ENCODE measurements at regions not wholly inside any gene's neighbourhood (a gene's known extent, or its start where the extent isn't known, plus 50 kb on each side); places are given as distances from the start of the nearest gene placed in this dataset.

- DNase-seq (ENCODE audit: low read depth in 2 of 3, low spot score in 1 of 3) = no peak
Measured at GRCh38 chr2:19504400-19505198, 146.2 kb upstream of the OSR1 start.

GRCh38 chr2:19503915-19504314, 145.5 kb upstream of the OSR1 start:
- DNase-seq (ENCODE audit: low read depth in 2 of 3, low spot score in 1 of 3) = no peak

- DNase-seq (ENCODE audit: low read depth in 2 of 3, low spot score in 1 of 3) = no peak
Measured at GRCh38 chr2:19503406-19503805, 145.0 kb upstream of the OSR1 start.

GRCh38 chr2:19500126-19500525, 141.7 kb upstream of the OSR1 start:
- no peak for DNase-seq (ENCODE audit: low read depth in 2 of 3, low spot score in 1 of 3)

GRCh38 chr2:19496646-19497045, 138.2 kb upstream of the OSR1 start:
- no peak for DNase-seq (ENCODE audit: low read depth in 2 of 3, low spot score in 1 of 3)

- DNase-seq (ENCODE audit: low read depth in 2 of 3, low spot score in 1 of 3) = no peak
Measured at GRCh38 chr2:19494241-19494640, 135.8 kb upstream of the OSR1 start.

GRCh38 chr2:19491796-19492195, 133.4 kb upstream of the OSR1 start:
- no peak for DNase-seq (ENCODE audit: low read depth in 2 of 3, low spot score in 1 of 3)

- no peak for DNase-seq (ENCODE audit: low read depth in 2 of 3, low spot score in 1 of 3)
Measured at GRCh38 chr2:19490846-19491435, 132.5 kb upstream of the OSR1 start.

- no peak for DNase-seq (ENCODE audit: low read depth in 2 of 3, low spot score in 1 of 3)
Measured at GRCh38 chr2:19488009-19488691, 129.7 kb upstream of the OSR1 start.

- no peak for DNase-seq (ENCODE audit: low read depth in 2 of 3, low spot score in 1 of 3)
Measured at GRCh38 chr2:19484736-19485135, 126.3 kb upstream of the OSR1 start.

- no peak for DNase-seq (ENCODE audit: low read depth in 2 of 3, low spot score in 1 of 3)
Measured at GRCh38 chr2:19480673-19481072, 122.2 kb upstream of the OSR1 start.

GRCh38 chr2:19479666-19480065, 121.2 kb upstream of the OSR1 start:
- no peak for DNase-seq (ENCODE audit: low read depth in 2 of 3, low spot score in 1 of 3)

GRCh38 chr2:19478409-19478808, 120.0 kb upstream of the OSR1 start:
- no peak for DNase-seq (ENCODE audit: low read depth in 2 of 3, low spot score in 1 of 3)

- no peak for DNase-seq (ENCODE audit: low read depth in 2 of 3, low spot score in 1 of 3)
Measured at GRCh38 chr2:19476327-19476726, 117.9 kb upstream of the OSR1 start.

GRCh38 chr2:19474128-19474527, 115.7 kb upstream of the OSR1 start:
- DNase-seq (ENCODE audit: low read depth in 2 of 3, low spot score in 1 of 3) = peak in 1 of 3 donors; percentile 8

- DNase-seq (ENCODE audit: low read depth in 2 of 3, low spot score in 1 of 3) = no peak
Measured at GRCh38 chr2:19473350-19473749, 114.9 kb upstream of the OSR1 start.

GRCh38 chr2:19472391-19472978, 114.1 kb upstream of the OSR1 start:
- DNase-seq (ENCODE audit: low read depth in 2 of 3, low spot score in 1 of 3) = no peak

- no peak for DNase-seq (ENCODE audit: low read depth in 2 of 3, low spot score in 1 of 3)
Measured at GRCh38 chr2:19471491-19471890, 113.1 kb upstream of the OSR1 start.

- no peak for DNase-seq (ENCODE audit: low read depth in 2 of 3, low spot score in 1 of 3)
Measured at GRCh38 chr2:19465978-19466377, 107.6 kb upstream of the OSR1 start.

GRCh38 chr2:19462256-19462645, 103.8 kb upstream of the OSR1 start:
- no peak for DNase-seq (ENCODE audit: low read depth in 2 of 3, low spot score in 1 of 3)

GRCh38 chr2:19461504-19462255, 103.3 kb upstream of the OSR1 start:
- DNase-seq (ENCODE audit: low read depth in 2 of 3, low spot score in 1 of 3) = no peak

All from stimulated activated CD4-positive, alpha-beta T cell treated with anti-CD3 and anti-CD28 coated beads, Interleukin-12 subunit alpha, Interleukin-12 subunit beta, amount 100 ng/mL, for 48 hours (primary cell).